ENCODE measurements at regions not wholly inside any gene's neighbourhood (a gene's known extent, or its start where the extent isn't known, plus 50 kb on each side); places are given as distances from the start of the nearest gene placed in this dataset.
A peak's percentile ranks its signal among the peaks of the same experiment; 100 is the strongest.
"Not testable (repeated sequence)": the region's sequence is repeated elsewhere in the genome, so short reads cannot be mapped to it uniquely, and the experiment has no call there.

DNA sequence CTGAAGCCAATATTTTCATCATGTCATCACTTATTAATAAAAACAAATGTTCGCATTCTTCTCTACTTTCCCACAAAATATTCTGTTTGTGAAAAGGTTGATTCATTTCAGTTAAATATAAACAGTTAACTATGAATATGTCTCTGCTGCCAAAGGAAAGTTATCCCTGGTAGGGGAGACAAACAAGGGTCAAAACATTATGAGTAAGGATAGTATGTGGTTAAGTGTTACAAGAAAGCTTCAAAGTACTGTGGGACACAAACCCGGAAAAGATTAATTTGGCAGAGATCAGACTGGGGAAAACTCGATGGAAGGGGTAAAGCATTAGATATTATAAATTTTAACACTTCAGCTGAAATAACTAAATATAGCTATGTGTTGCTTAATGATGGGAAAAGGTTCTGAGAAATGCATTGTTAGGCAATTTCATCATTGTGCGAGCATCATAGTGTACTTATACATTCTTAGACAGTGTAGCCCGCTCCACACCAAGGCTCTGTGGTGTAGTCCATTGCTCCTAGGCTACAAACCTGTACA, 436.5 kb upstream of the TBL1XR1 start:
- peaks cover 10% of the 10 kb centered on the region for H3K9me3 Mint-ChIP-seq (ENCODE audit: unreplicated experiment)
- H3K4me3 Mint-ChIP-seq (ENCODE audit: unreplicated experiment) = no peak overlapping the region
- H3K27me3 Mint-ChIP-seq (ENCODE audit: insufficient read depth, unreplicated experiment) = no peaks in the 10 kb centered on the region
- DNase-seq (ENCODE audit: unreplicated experiment) = peak; percentile 39
- BruUV-seq (replicated peaks) = no TSS peak
- H3K27ac Mint-ChIP-seq (ENCODE audit: low read depth, unreplicated experiment) = peak overlapping the region; percentile 18
- ChIA-PET POLR2A (interaction anchor here (1.0 kb wide), 1 partner anchor 13 kb away, joined by 3 read pairs; no protein-coding TSS in a partner anchor), CTCF (no interaction called here)
- no peaks in the 10 kb centered on the region for H3K36me3 Mint-ChIP-seq (ENCODE audit: insufficient read depth, unreplicated experiment)
- TF ChIP-seq, protein P1, sequence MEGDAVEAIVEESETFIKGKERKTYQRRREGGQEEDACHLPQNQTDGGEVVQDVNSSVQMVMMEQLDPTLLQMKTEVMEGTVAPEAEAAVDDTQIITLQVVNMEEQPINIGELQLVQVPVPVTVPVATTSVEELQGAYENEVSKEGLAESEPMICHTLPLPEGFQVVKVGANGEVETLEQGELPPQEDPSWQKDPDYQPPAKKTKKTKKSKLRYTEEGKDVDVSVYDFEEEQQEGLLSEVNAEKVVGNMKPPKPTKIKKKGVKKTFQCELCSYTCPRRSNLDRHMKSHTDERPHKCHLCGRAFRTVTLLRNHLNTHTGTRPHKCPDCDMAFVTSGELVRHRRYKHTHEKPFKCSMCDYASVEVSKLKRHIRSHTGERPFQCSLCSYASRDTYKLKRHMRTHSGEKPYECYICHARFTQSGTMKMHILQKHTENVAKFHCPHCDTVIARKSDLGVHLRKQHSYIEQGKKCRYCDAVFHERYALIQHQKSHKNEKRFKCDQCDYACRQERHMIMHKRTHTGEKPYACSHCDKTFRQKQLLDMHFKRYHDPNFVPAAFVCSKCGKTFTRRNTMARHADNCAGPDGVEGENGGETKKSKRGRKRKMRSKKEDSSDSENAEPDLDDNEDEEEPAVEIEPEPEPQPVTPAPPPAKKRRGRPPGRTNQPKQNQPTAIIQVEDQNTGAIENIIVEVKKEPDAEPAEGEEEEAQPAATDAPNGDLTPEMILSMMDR (IDR thresholded peaks at IDR 0.05; ENCODE audit: unreplicated experiment) = no peak
- H3K4me1 Mint-ChIP-seq (ENCODE audit: insufficient read depth, unreplicated experiment) = peaks cover 12% of the 10 kb centered on the region
- intact Hi-C loops (cut with micrococcal nuclease) = no loop called here

DNA sequence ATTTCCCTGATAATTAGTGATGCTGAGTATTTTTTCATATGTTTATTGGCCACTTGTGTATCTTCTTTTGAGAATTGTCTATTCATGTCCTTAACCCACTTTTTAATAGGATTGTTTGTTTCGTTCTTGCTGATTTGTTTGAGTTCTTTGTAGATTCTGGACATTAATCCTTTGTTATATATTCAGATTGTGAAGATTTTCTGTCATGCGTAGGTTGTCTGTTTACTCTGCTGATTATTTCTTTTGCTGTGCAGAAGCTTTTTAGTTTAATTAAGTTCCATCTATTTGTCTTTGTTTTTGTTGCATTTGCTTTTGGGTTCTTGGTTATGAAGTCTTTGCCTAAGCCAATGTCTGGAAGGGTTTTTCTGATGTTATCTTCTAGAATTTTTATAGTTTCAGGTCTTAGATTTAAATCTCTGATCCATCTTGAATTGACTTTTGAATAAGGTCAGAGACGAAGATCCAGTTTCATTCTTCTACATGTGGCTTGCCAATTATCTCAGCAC, 438.4 kb upstream of the TBL1XR1 start:
- BruUV-seq (replicated peaks); H3K27ac Mint-ChIP-seq (ENCODE audit: low read depth, unreplicated experiment); H3K4me1 Mint-ChIP-seq (ENCODE audit: insufficient read depth, unreplicated experiment); intact Hi-C loops (cut with micrococcal nuclease); H3K27me3 Mint-ChIP-seq (ENCODE audit: insufficient read depth, unreplicated experiment); CTCF ChIA-PET; POLR2A ChIA-PET; H3K36me3 Mint-ChIP-seq (ENCODE audit: insufficient read depth, unreplicated experiment); DNase-seq (ENCODE audit: unreplicated experiment); H3K4me3 Mint-ChIP-seq (ENCODE audit: unreplicated experiment): not testable (repeated sequence)
- H3K9me3 Mint-ChIP-seq (ENCODE audit: unreplicated experiment) = peaks cover 10% of the 10 kb centered on the region

DNA sequence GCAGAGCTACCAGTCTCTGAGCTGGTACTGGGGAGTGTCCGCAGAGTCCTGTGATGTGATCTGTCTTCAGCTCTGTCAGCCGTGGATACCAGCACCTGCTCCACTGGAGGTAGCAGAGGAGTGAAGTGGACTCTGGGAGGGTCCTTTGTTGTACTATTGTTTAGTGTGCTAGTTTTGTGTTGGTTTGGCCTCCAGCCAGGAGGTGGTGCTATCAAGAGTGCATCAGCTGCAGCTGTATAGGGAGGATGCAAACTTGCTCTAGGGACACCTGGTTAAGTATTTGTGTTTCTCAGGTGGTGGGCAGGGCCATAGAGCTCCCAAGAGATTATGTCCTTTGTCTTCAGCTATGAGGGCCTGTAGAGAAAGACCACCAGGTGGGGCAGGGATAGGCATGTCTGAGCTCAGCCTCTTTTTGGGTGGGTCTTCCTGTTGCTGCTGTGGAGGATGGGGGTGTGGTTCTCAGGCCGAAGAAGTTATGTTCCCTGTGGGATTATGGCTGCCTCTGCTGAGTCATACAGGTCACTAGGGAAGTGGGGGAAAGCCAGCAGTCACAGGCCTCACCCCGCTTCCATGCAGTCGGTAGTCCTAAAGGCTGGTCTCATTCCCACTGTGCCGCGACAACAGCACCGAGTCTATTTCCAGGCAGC, 443.2 kb upstream of the TBL1XR1 start:
- no peak overlapping the region for H3K4me3 Mint-ChIP-seq (ENCODE audit: unreplicated experiment)
- BruUV-seq (replicated peaks) = no TSS peak
- ChIA-PET POLR2A (interaction anchor here (1.3 kb wide), 1 partner anchor 44 kb away, joined by 3 read pairs; no protein-coding TSS in a partner anchor), CTCF (interaction anchor here (0.6 kb wide), 1 partner anchor 117 kb away, joined by 3 read pairs; no protein-coding TSS in a partner anchor)
- TF ChIP-seq, protein P1 (IDR thresholded peaks at IDR 0.05; ENCODE audit: unreplicated experiment) = no peak
- DNase-seq (ENCODE audit: unreplicated experiment) = peak; percentile 6
- intact Hi-C loops (cut with micrococcal nuclease) = no loop called here
- H3K36me3 Mint-ChIP-seq (ENCODE audit: insufficient read depth, unreplicated experiment) = no peaks in the 10 kb centered on the region
- no peaks in the 10 kb centered on the region for H3K27me3 Mint-ChIP-seq (ENCODE audit: insufficient read depth, unreplicated experiment)
- H3K27ac Mint-ChIP-seq (ENCODE audit: low read depth, unreplicated experiment) = no peak overlapping the region
- no peaks in the 10 kb centered on the region for H3K4me1 Mint-ChIP-seq (ENCODE audit: insufficient read depth, unreplicated experiment)
- H3K9me3 Mint-ChIP-seq (ENCODE audit: unreplicated experiment) = peaks cover 10% of the 10 kb centered on the region

DNA sequence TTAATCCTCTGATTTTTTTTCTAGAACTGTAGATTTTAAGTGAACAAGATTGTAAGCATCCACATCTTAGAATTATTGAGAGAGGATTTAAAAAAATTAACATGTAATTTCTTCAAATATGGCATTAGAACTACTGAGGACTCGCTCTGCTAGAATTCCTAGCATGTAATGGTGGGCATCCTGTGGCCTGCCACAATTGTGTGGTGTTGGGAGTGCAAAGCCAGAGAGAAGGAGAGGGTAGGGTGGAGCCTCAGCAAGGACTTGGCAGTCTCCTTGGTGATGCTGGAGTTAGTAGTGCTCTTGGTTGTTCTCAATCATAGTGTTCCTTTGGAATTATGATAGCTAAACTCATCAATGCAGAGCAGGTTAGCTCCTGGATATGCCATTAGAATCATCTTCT, 443.9 kb upstream of the TBL1XR1 start:
- CTCF ChIA-PET = no interaction called here
- H3K27me3 Mint-ChIP-seq (ENCODE audit: insufficient read depth, unreplicated experiment) = no peaks in the 10 kb centered on the region

More for the DNA sequence above, 443.9 kb upstream of the TBL1XR1 start:
- Mint-ChIP-seq H3K4me1 (ENCODE audit: insufficient read depth, unreplicated experiment) (no peaks in the 10 kb centered on the region), H3K27ac (ENCODE audit: low read depth, unreplicated experiment) (no peak overlapping the region), H3K4me3 (ENCODE audit: unreplicated experiment) (no peak overlapping the region), H3K36me3 (ENCODE audit: insufficient read depth, unreplicated experiment) (no peaks in the 10 kb centered on the region), H3K9me3 (ENCODE audit: unreplicated experiment) (peaks cover 2% of the 10 kb centered on the region)
- no peak for DNase-seq (ENCODE audit: unreplicated experiment)
- TF ChIP-seq, protein P1 (IDR thresholded peaks at IDR 0.05; ENCODE audit: unreplicated experiment) = no peak
- POLR2A ChIA-PET = interaction anchor here (1.3 kb wide), 1 partner anchor 45 kb away, joined by 3 read pairs; no protein-coding TSS in a partner anchor
- BruUV-seq (replicated peaks) = no TSS peak
- intact Hi-C loops (cut with micrococcal nuclease) = no loop called here
